HCT116 (cell line): ENCODE measurements at regions not wholly inside any gene's neighbourhood (a gene's known extent, or its start where the extent isn't known, plus 50 kb on each side); places are given as distances from the start of the nearest gene placed in this dataset.
A peak's percentile ranks its signal among the peaks of the same experiment; 100 is the strongest.

Experiments
- ATAC-seq: fragments of 200-7000 bp; cut with Tn5 transposase; 2 replicates; pipeline ENCODE4 v1.9.1; 2020; ENCODE audit warnings: mild to moderate bottlenecking, moderate library complexity
- BruUV-seq: library from RNA; stranded (reverse); fragments of 400-500 nt; replicated peaks from 2 replicates; lab custom pipeline; 2021; lab: Mats Ljungman, UMichigan
- CTCF ChIA-PET: fragments of 300-600 bp; sonication (Branson Sonifier 250); formaldehyde crosslinking; loops from one replicate; lab custom pipeline; 2021; ENCODE audit warnings: antibody characterized with exemption; lab: Charles Lee
- POLR2A ChIA-PET: fragments of 300-600, 350-600 bp; sonication (Branson Sonifier 250); formaldehyde crosslinking; loops from one replicate; lab custom pipeline; 2021; ENCODE audit warnings: antibody characterized with exemption; lab: Charles Lee
- RAD21 ChIA-PET, 2 experiments: fragments of 300-600 bp; sonication (Branson Sonifier 250); formaldehyde crosslinking; loops; one replicate each; lab custom pipeline; 2023; ENCODE audit warnings: low total read pairs in 2 of 2; ENCODE audit not compliant: uncharacterized antibody in 2 of 2, unreplicated experiment in 2 of 2, low non-redundant PET in 1 of 2; lab: Charles Lee
- DNase-seq: peaks from one replicate; pipeline ENCODE4 v3.0.0-alpha.2; 2010; ENCODE audit warnings: low read depth, low spot score
- H2AFZ ChIP-seq: fragments of 200-600 bp; shearing (Covaris generic), sonication (generic); 2 replicates; pipeline ENCODE4 v1.6.1; 2017; ENCODE audit warnings: low read depth, mixed run types, mixed read lengths, antibody characterized with exemption, low read length; ENCODE audit not compliant: poor library complexity, severe bottlenecking
- H3K27ac ChIP-seq: 2 replicates; pipeline ENCODE4 v1.5.1; 2012; ENCODE audit warnings: low read depth, low read length
- H3K27me3 ChIP-seq: fragments of 200-600 bp; sonication (generic); 2 replicates; pipeline ENCODE4 v1.6.1; 2016; ENCODE audit warnings: mixed run types, low read length, mixed read lengths; ENCODE audit not compliant: insufficient read depth
- H3K36me3 ChIP-seq, 2 experiments: fragments of 200-500 bp in 1 of 2; fragments of 200-600 bp in 1 of 2; sonication (Bioruptor generic) in 1 of 2; sonication (generic) in 1 of 2; 2 replicates each; pipeline versions ENCODE4 v1.5.1 to v1.6.1; 2014 to 2016; ENCODE audit warnings: low read length in 2 of 2, inconsistent platforms in 1 of 2, mixed read lengths in 1 of 2, mixed run types in 1 of 2; ENCODE audit not compliant: insufficient read depth in 2 of 2, control insufficient read depth in 1 of 2
- H3K4me1 ChIP-seq, 2 experiments: fragments of 200-600 bp in 1 of 2; sonication (generic) in 1 of 2; 2 replicates each; pipeline versions ENCODE4 v1.5.1 to v1.6.1; 2012 to 2017; ENCODE audit warnings: low read length in 2 of 2, inconsistent platforms in 1 of 2, mild to moderate bottlenecking in 1 of 2, mixed read lengths in 1 of 2, mixed run types in 1 of 2, moderate library complexity in 1 of 2; ENCODE audit not compliant: insufficient read depth in 2 of 2, control insufficient read depth in 1 of 2
- H3K4me2 ChIP-seq: fragments of 200-600 bp; sonication (generic); 2 replicates; pipeline ENCODE4 v1.6.1; 2017; ENCODE audit warnings: mixed run types, low read length, mixed read lengths
- H3K4me3 ChIP-seq, 2 experiments: fragments of 200-600 bp in 1 of 2; sonication (generic) in 1 of 2; replicated peaks in 1 of 2; 2 replicates each; pipeline ENCODE4 v1.5.1; 2011 to 2016; ENCODE audit warnings: low read length in 2 of 2, control low read depth in 1 of 2, low read depth in 1 of 2, mild to moderate bottlenecking in 1 of 2, mixed read lengths in 1 of 2, mixed run types in 1 of 2
- H3K79me2 ChIP-seq: fragments of 200-600 bp; sonication (generic); 2 replicates; pipeline ENCODE4 v1.6.1; 2017; ENCODE audit warnings: mild to moderate bottlenecking, mixed run types, low read length, moderate library complexity, mixed read lengths; ENCODE audit not compliant: insufficient read depth
- H3K9ac ChIP-seq: fragments of 200-600 bp; sonication (generic); 2 replicates; pipeline ENCODE4 v1.6.1; 2016; ENCODE audit warnings: low read length, mixed read lengths
- H3K9me2 ChIP-seq: fragments of 200-600 bp; sonication (generic), shearing (Covaris generic); 2 replicates; pipeline ENCODE4 v1.6.1; 2017; ENCODE audit warnings: mixed run types, mild to moderate bottlenecking, moderate library complexity; ENCODE audit not compliant: insufficient read depth
- H3K9me3 ChIP-seq, 2 experiments: fragments of 200-500 bp in 1 of 2; fragments of 200-600 bp in 1 of 2; sonication (Bioruptor generic) in 1 of 2; sonication (generic) in 1 of 2; 2 replicates each; pipeline ENCODE4 v1.6.1; 2014 to 2017; ENCODE audit warnings: low read length in 2 of 2, mixed read lengths in 2 of 2, inconsistent platforms in 1 of 2, low read depth in 1 of 2, mild to moderate bottlenecking in 1 of 2, mixed run types in 1 of 2, moderate library complexity in 1 of 2; ENCODE audit not compliant: control insufficient read depth in 1 of 2, insufficient read depth in 1 of 2
- H4K20me1 ChIP-seq: fragments of 200-600 bp; sonication (generic), shearing (Covaris generic); 2 replicates; pipeline ENCODE4 v1.6.1; 2017; ENCODE audit warnings: mixed run types, mild to moderate bottlenecking, moderate library complexity; ENCODE audit not compliant: insufficient read depth
- CEBPB ChIP-seq: IDR thresholded peaks from 2 replicates; pipeline ENCODE4 v1.6.1; 2012; ENCODE audit warnings: low read depth
- RAD21 ChIP-seq: IDR thresholded peaks from 2 replicates; pipeline ENCODE4 v1.6.1; 2012; ENCODE audit warnings: low read depth, mild to moderate bottlenecking
- SIN3A ChIP-seq: IDR thresholded peaks from 2 replicates; pipeline ENCODE4 v1.6.1; 2012; ENCODE audit warnings: low read depth
- intact Hi-C: fragments of 100-400 bp; cut with micrococcal nuclease; formaldehyde crosslinking; loops from 2 replicates; pipeline ENCODE4 v1.10.0; 2022
- TF ChIP-seq, protein P1 (sequence below), 3 experiments: fragments of 200-600 bp in 1 of 3; sonication (generic) in 1 of 3; IDR thresholded peaks in 2 of 3; conservative IDR thresholded peaks in 1 of 3; 2 replicates each; pipeline ENCODE4 v1.5.1; 2012 to 2017; ENCODE audit warnings: low read depth in 2 of 3, low read length in 2 of 3, antibody characterized with exemption in 1 of 3, borderline replicate concordance in 1 of 3, control low read depth in 1 of 3, mild to moderate bottlenecking in 1 of 3, mixed read lengths in 1 of 3, mixed run types in 1 of 3, moderate library complexity in 1 of 3; ENCODE audit not compliant: insufficient read depth in 1 of 3
- TF ChIP-seq, protein P2 (sequence below): IDR thresholded peaks from 2 replicates; pipeline ENCODE4 v1.6.1; 2012; ENCODE audit warnings: low read depth

DNA sequence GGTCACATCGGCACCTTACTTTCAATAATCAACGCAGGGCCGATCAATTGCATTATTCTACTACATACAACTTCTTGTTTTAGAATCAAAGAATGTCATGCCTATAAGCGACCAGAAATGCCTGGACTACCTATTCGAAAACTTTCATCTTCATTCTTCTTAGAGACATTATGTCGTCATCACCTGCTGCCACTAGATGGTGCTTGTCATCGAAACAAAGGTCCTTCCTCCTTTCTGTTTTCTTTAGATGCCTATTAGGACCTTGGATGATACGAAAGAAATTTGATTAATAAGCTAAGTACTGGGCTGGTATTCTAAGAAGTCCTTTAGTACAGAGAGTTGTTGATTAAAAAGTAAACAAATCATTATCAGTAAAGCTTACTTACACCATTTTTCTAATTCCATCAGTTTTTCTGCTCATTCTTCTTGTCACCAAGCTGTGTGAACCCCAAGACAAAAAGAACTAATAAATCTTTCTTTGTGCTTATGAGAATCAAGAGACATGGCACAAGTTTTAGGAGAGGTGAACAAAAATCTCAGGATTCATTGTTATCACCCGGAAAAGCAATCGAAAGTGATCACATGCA, 154.5 kb upstream of the SLC4A4 start:
- H3K4me3 ChIP-seq = no peak overlapping the region
- intact Hi-C loops = loop anchor here (10.0 kb wide), 1 partner anchor 529 kb away; no protein-coding TSS in a partner anchor
- RAD21 ChIA-PET = no interaction called here
- peak; percentile 63 for DNase-seq
- no peaks in the 10 kb centered on the region for H3K9me3 ChIP-seq
- POLR2A ChIA-PET = interaction anchor here (0.5 kb wide), 1 partner anchor 455 kb away, joined by 3 read pairs; no protein-coding TSS in a partner anchor
- H3K4me1 ChIP-seq = peaks cover 0 to 5% of the 10 kb centered on the region in 2 experiments; a peak in 1 of 4 replicates
- peak overlapping the region; percentile 14; the same call in 1 of the 2 replicates for H3K4me2 ChIP-seq
- H3K27me3 ChIP-seq = peaks cover 15% of the 10 kb centered on the region; the same call in 1 of the 2 replicates
- no peaks in the 10 kb centered on the region for H4K20me1 ChIP-seq
- peak; percentile 51 for ATAC-seq
- TF ChIP-seq, protein P1, sequence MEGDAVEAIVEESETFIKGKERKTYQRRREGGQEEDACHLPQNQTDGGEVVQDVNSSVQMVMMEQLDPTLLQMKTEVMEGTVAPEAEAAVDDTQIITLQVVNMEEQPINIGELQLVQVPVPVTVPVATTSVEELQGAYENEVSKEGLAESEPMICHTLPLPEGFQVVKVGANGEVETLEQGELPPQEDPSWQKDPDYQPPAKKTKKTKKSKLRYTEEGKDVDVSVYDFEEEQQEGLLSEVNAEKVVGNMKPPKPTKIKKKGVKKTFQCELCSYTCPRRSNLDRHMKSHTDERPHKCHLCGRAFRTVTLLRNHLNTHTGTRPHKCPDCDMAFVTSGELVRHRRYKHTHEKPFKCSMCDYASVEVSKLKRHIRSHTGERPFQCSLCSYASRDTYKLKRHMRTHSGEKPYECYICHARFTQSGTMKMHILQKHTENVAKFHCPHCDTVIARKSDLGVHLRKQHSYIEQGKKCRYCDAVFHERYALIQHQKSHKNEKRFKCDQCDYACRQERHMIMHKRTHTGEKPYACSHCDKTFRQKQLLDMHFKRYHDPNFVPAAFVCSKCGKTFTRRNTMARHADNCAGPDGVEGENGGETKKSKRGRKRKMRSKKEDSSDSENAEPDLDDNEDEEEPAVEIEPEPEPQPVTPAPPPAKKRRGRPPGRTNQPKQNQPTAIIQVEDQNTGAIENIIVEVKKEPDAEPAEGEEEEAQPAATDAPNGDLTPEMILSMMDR (IDR thresholded peaks at IDR 0.05 in 2 of 3, conservative IDR thresholded peaks at IDR 0.05 in 1 of 3; ENCODE audit: borderline replicate concordance in 1 of 3, insufficient read depth in 1 of 3, low read depth in 2 of 3, low read length in 2 of 3) = peak; percentile 28 to 69 (median 57); a peak in 5 of 6 replicates
- TF ChIP-seq RAD21 (peak; percentile 54), SIN3A (no peak), CEBPB (peak; percentile 47; the same call in 1 of the 2 replicates)
- TF ChIP-seq, protein P2, sequence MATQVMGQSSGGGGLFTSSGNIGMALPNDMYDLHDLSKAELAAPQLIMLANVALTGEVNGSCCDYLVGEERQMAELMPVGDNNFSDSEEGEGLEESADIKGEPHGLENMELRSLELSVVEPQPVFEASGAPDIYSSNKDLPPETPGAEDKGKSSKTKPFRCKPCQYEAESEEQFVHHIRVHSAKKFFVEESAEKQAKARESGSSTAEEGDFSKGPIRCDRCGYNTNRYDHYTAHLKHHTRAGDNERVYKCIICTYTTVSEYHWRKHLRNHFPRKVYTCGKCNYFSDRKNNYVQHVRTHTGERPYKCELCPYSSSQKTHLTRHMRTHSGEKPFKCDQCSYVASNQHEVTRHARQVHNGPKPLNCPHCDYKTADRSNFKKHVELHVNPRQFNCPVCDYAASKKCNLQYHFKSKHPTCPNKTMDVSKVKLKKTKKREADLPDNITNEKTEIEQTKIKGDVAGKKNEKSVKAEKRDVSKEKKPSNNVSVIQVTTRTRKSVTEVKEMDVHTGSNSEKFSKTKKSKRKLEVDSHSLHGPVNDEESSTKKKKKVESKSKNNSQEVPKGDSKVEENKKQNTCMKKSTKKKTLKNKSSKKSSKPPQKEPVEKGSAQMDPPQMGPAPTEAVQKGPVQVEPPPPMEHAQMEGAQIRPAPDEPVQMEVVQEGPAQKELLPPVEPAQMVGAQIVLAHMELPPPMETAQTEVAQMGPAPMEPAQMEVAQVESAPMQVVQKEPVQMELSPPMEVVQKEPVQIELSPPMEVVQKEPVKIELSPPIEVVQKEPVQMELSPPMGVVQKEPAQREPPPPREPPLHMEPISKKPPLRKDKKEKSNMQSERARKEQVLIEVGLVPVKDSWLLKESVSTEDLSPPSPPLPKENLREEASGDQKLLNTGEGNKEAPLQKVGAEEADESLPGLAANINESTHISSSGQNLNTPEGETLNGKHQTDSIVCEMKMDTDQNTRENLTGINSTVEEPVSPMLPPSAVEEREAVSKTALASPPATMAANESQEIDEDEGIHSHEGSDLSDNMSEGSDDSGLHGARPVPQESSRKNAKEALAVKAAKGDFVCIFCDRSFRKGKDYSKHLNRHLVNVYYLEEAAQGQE = no peak
- CTCF ChIA-PET = interaction anchor here (0.8 to 1.2 kb wide), 2 partner anchors 141 to 528 kb away, joined by 3 to 4 read pairs; no protein-coding TSS in a partner anchor
- H3K27ac ChIP-seq = no peak overlapping the region
- BruUV-seq = no TSS peak
- no peaks in the 10 kb centered on the region for H3K9me2 ChIP-seq
- no peaks in the 10 kb centered on the region for H3K79me2 ChIP-seq
- H3K36me3 ChIP-seq = no peaks in the 10 kb centered on the region
- H3K9ac ChIP-seq = no peak overlapping the region
- H2AFZ ChIP-seq = peak overlapping the region; percentile 12
